Type B pancreatic cell (in vitro differentiated cells): ENCODE measurements at regions not wholly inside any gene's neighbourhood (a gene's known extent, or its start where the extent isn't known, plus 50 kb on each side); places are given as distances from the start of the nearest gene placed in this dataset.

ENCODE experiments used
- DNase-seq: peaks from one replicate; pipeline ENCODE4 v3.0.0; 2021; ENCODE audit warnings: mixed read lengths; ENCODE audit not compliant: unreplicated experiment; ENCODE audit errors: extremely low spot score
- H3K27ac Mint-ChIP-seq: 2 replicates; pipeline ENCODE4 v1.8.0; 2021; ENCODE audit warnings: mild to moderate bottlenecking, mixed read lengths
- H3K27me3 Mint-ChIP-seq: 2 replicates; pipeline ENCODE4 v1.8.0; 2021; ENCODE audit warnings: mixed read lengths
- H3K36me3 Mint-ChIP-seq: 2 replicates; pipeline ENCODE4 v1.8.0; 2021; ENCODE audit warnings: mixed read lengths
- H3K4me1 Mint-ChIP-seq: one replicate; pipeline ENCODE4 v1.8.0; 2021; ENCODE audit warnings: mixed read lengths; ENCODE audit not compliant: unreplicated experiment
- H3K4me3 Mint-ChIP-seq: 2 replicates; pipeline ENCODE4 v1.8.0; 2021; ENCODE audit warnings: mild to moderate bottlenecking, mixed read lengths
- H3K9me3 Mint-ChIP-seq: 2 replicates; pipeline ENCODE4 v1.8.0; 2021; ENCODE audit warnings: mixed read lengths
- CTCF ChIP-seq: fragments of 200-600 bp; sonication (generic); conservative IDR thresholded peaks from 2 replicates; pipeline ENCODE4 v1.5.0; 2021; ENCODE audit warnings: antibody characterized with exemption, mild to moderate bottlenecking

- no peak for TF ChIP-seq CTCF
- Mint-ChIP-seq H3K27ac (no peak overlapping the region), H3K9me3 (no peaks in the 10 kb centered on the region), H3K27me3 (no peaks in the 10 kb centered on the region), H3K36me3 (no peaks in the 10 kb centered on the region), H3K4me1 (no peaks in the 10 kb centered on the region), H3K4me3 (no peak overlapping the region)
- DNase-seq: no peak
Observed at GRCh38 chr4:115865736-115866135, 752.3 kb upstream of the NDST4 start.

GRCh38 chr4:115852767-115853091, 739.3 kb upstream of the NDST4 start:
- H3K27me3 Mint-ChIP-seq: no peaks in the 10 kb centered on the region
- DNase-seq: no peak
- peak; percentile 41 for TF ChIP-seq CTCF
- peaks cover 4% of the 10 kb centered on the region for H3K9me3 Mint-ChIP-seq
- no peak overlapping the region for H3K4me3 Mint-ChIP-seq
- no peak overlapping the region for H3K27ac Mint-ChIP-seq
- H3K4me1 Mint-ChIP-seq: no peaks in the 10 kb centered on the region
- no peaks in the 10 kb centered on the region for H3K36me3 Mint-ChIP-seq

- H3K4me3 Mint-ChIP-seq: no peak overlapping the region
- TF ChIP-seq CTCF: peak; percentile 81
- H3K27ac Mint-ChIP-seq: no peak overlapping the region
- no peaks in the 10 kb centered on the region for H3K36me3 Mint-ChIP-seq
- H3K27me3 Mint-ChIP-seq: no peaks in the 10 kb centered on the region
- no peaks in the 10 kb centered on the region for H3K4me1 Mint-ChIP-seq
- no peak for DNase-seq
- H3K9me3 Mint-ChIP-seq: peaks cover 4% of the 10 kb centered on the region
Observed at GRCh38 chr4:115851918-115852766, 738.7 kb upstream of the NDST4 start.

- no peaks in the 10 kb centered on the region for H3K27me3 Mint-ChIP-seq
- H3K4me1 Mint-ChIP-seq: no peaks in the 10 kb centered on the region
- H3K4me3 Mint-ChIP-seq: no peak overlapping the region
- H3K9me3 Mint-ChIP-seq: peaks cover 4% of the 10 kb centered on the region
- H3K27ac Mint-ChIP-seq: no peak overlapping the region
- no peak for TF ChIP-seq CTCF
- no peaks in the 10 kb centered on the region for H3K36me3 Mint-ChIP-seq
- DNase-seq: no peak
Observed at GRCh38 chr4:115850799-115851509, 737.5 kb upstream of the NDST4 start.

GRCh38 chr4:115844180-115844579, 730.8 kb upstream of the NDST4 start:
- Mint-ChIP-seq H3K4me1 (no peaks in the 10 kb centered on the region), H3K36me3 (no peaks in the 10 kb centered on the region), H3K9me3 (no peaks in the 10 kb centered on the region), H3K4me3 (no peak overlapping the region), H3K27ac (peak overlapping the region; percentile 63), H3K27me3 (no peaks in the 10 kb centered on the region)
- no peak for DNase-seq
- TF ChIP-seq CTCF: no peak
